Common myeloid progenitor, CD34-positive (primary cell): ENCODE measurements at regions not wholly inside any gene's neighbourhood (a gene's known extent, or its start where the extent isn't known, plus 50 kb on each side); places are given as distances from the start of the nearest gene placed in this dataset.
"Not testable (repeated sequence)": the region's sequence is repeated elsewhere in the genome, so short reads cannot be mapped to it uniquely, and the experiment has no call there.

Source experiments
- CTCF ChIA-PET: fragments of 350-600 bp; sonication (Branson Sonifier 250); formaldehyde crosslinking; loops from one replicate; lab custom pipeline; 2021; ENCODE audit warnings: antibody characterized with exemption; lab: Charles Lee
- POLR2A ChIA-PET: fragments of 350-600 bp; sonication (Branson Sonifier 250); formaldehyde crosslinking; loops from one replicate; lab custom pipeline; 2021; ENCODE audit warnings: antibody characterized with exemption; lab: Charles Lee
- DNase-seq, 3 donors: peaks; one replicate each; pipeline versions ENCODE4 v3.0.0 to v3.0.0-alpha.2; 2013
- H3K27ac ChIP-seq, 2 experiments: 1 replicate in 1 of 2; 2 replicates in 1 of 2; pipeline ENCODE4 v1.7.0; 2013; ENCODE audit warnings: inconsistent platforms in 2 of 2, low read length in 2 of 2, mild to moderate bottlenecking in 2 of 2, low read depth in 1 of 2, moderate library complexity in 1 of 2; ENCODE audit not compliant: severe bottlenecking in 2 of 2, insufficient read depth in 1 of 2, poor library complexity in 1 of 2
- H3K27me3 ChIP-seq, 5 experiments: replicated peaks in 2 of 5; 1 replicate in 3 of 5; 2 replicates in 2 of 5; pipeline versions ENCODE4 v1.6.1 to v1.7.0; 2013; ENCODE audit warnings: low read length in 4 of 5, mild to moderate bottlenecking in 2 of 5, moderate library complexity in 2 of 5, inconsistent platforms in 1 of 5; ENCODE audit not compliant: insufficient read depth in 5 of 5, control insufficient read depth in 4 of 5
- H3K36me3 ChIP-seq, 4 experiments: 1 replicate in 2 of 4; 2 replicates in 2 of 4; pipeline versions ENCODE4 v1.6.1 to v1.7.0; 2013; ENCODE audit warnings: low read length in 3 of 4, control low read depth in 1 of 4, mild to moderate bottlenecking in 1 of 4; ENCODE audit not compliant: control insufficient read depth in 4 of 4, insufficient read depth in 4 of 4
- H3K4me1 ChIP-seq, 4 experiments: 1 replicate in 3 of 4; 2 replicates in 1 of 4; pipeline versions ENCODE4 v1.6.1 to v1.7.1; 2013; ENCODE audit warnings: low read length in 3 of 4, mild to moderate bottlenecking in 3 of 4, control low read depth in 1 of 4, inconsistent platforms in 1 of 4, moderate library complexity in 1 of 4; ENCODE audit not compliant: control insufficient read depth in 4 of 4, insufficient read depth in 4 of 4; ENCODE audit errors: control extremely low read depth in 1 of 4
- H3K4me3 ChIP-seq, 7 experiments: 1 replicate in 4 of 7; 2 replicates in 3 of 7; pipeline versions ENCODE4 v1.5.1 to v1.7.0; 2013; ENCODE audit warnings: mild to moderate bottlenecking in 7 of 7, low read length in 6 of 7, moderate library complexity in 6 of 7, inconsistent platforms in 2 of 7, low read depth in 2 of 7, control low read depth in 1 of 7; ENCODE audit not compliant: insufficient read depth in 4 of 7, control insufficient read depth in 1 of 7; ENCODE audit errors: extremely low read depth in 1 of 7
- H3K9me3 ChIP-seq, 5 experiments: 1 replicate in 4 of 5; 2 replicates in 1 of 5; pipeline versions ENCODE4 v1.6.1 to v1.7.1; 2013; ENCODE audit warnings: low read length in 4 of 5, mild to moderate bottlenecking in 2 of 5, inconsistent platforms in 1 of 5, low read depth in 1 of 5, moderate library complexity in 1 of 5; ENCODE audit not compliant: control insufficient read depth in 4 of 5, insufficient read depth in 2 of 5; ENCODE audit errors: control extremely low read depth in 1 of 5
- WGBS: methylation state at CpG from one replicate; pipeline ENCODE4 v1.1.5; 2013; ENCODE audit not compliant: insufficient coverage; 5-methylcytosine and 5-hydroxymethylcytosine counted together

GRCh38 chr13:50744116-50744660 is 99.3 kb downstream of the DLEU7 start:
- 100% methylated on average over 3 of the region's 6 CpGs for WGBS
- DNase-seq, result no peak
- Histone ChIP-seq H3K36me3 (no peaks in the 10 kb centered on the region), H3K27ac (no peak overlapping the region), H3K9me3 (peaks cover 0 to 3% (median 3%) of the 10 kb centered on the region in 5 experiments), H3K4me1 (no peaks in the 10 kb centered on the region), H3K4me3 (no peak overlapping the region), H3K27me3 (no peaks in the 10 kb centered on the region)
- ChIA-PET CTCF (no interaction called here), POLR2A (no interaction called here)

GRCh38 chr13:50745542-50746115 is 97.9 kb downstream of the DLEU7 start:
- CTCF ChIA-PET, result no interaction called here
- DNase-seq, result no peak
- no peak overlapping the region for H3K27ac ChIP-seq
- POLR2A ChIA-PET, result interaction anchor here (0.6 kb wide), 1 partner anchor 13 kb away, joined by 3 read pairs; no protein-coding TSS in a partner anchor
- no peaks in the 10 kb centered on the region for H3K4me1 ChIP-seq
- H3K9me3 ChIP-seq, result peaks cover 0 to 3% (median 3%) of the 10 kb centered on the region in 5 experiments
- H3K27me3 ChIP-seq, result no peaks in the 10 kb centered on the region
- H3K4me3 ChIP-seq, result no peak overlapping the region
- 80% methylated on average over 3 of the region's 4 CpGs for WGBS
- H3K36me3 ChIP-seq, result no peaks in the 10 kb centered on the region

GRCh38 chr13:50747737-50748350 is 95.6 kb downstream of the DLEU7 start:
- H3K4me3 ChIP-seq, result no peak overlapping the region
- ChIA-PET CTCF (no interaction called here), POLR2A (no interaction called here)
- H3K27me3 ChIP-seq, result no peaks in the 10 kb centered on the region
- no peaks in the 10 kb centered on the region for H3K9me3 ChIP-seq
- no peaks in the 10 kb centered on the region for H3K4me1 ChIP-seq
- DNase-seq, result no peak
- H3K36me3 ChIP-seq, result no peaks in the 10 kb centered on the region
- no peak overlapping the region for H3K27ac ChIP-seq
- WGBS, result 100% methylated on average over 1 of the region's 3 CpGs

- H3K4me3 ChIP-seq, H3K4me1 ChIP-seq, H3K27me3 ChIP-seq, POLR2A ChIA-PET, H3K36me3 ChIP-seq, H3K9me3 ChIP-seq, H3K27ac ChIP-seq, CTCF ChIA-PET, DNase-seq: not testable (repeated sequence)
- WGBS, result 95% methylated on average over 9 of the region's 17 CpGs
Measured at GRCh38 chr13:50753221-50753620, 90.3 kb downstream of the DLEU7 start.

GRCh38 chr13:50755862-50756685 is 87.4 kb downstream of the DLEU7 start:
- CTCF ChIA-PET, result interaction anchor here (1.2 kb wide), 1 partner anchor 21 kb away, joined by 3 read pairs; no protein-coding TSS in a partner anchor
- H3K27ac ChIP-seq, POLR2A ChIA-PET, H3K4me1 ChIP-seq, H3K27me3 ChIP-seq, H3K36me3 ChIP-seq, H3K4me3 ChIP-seq, H3K9me3 ChIP-seq: not testable (repeated sequence)
- WGBS, result 92% methylated on average over 7 of the region's 8 CpGs
- DNase-seq, result peak in 2 of 3 donors; percentile 12 to 23

- Histone ChIP-seq H3K9me3 (peaks cover 0 to 3% (median 0%) of the 10 kb centered on the region in 5 experiments), H3K27me3 (no peaks in the 10 kb centered on the region), H3K36me3 (no peaks in the 10 kb centered on the region), H3K4me1 (peaks cover 0 to 4% (median 0%) of the 10 kb centered on the region in 4 experiments), H3K4me3 (no peak overlapping the region), H3K27ac (no peak overlapping the region)
- 100% methylated on average over 3 of the region's 3 CpGs for WGBS
- POLR2A ChIA-PET, result no interaction called here
- DNase-seq, result no peak
- CTCF ChIA-PET, result no interaction called here
Measured at GRCh38 chr13:50757008-50757407, 86.5 kb downstream of the DLEU7 start.
